ENCODE measurements at regions not wholly inside any gene's neighbourhood (a gene's known extent, or its start where the extent isn't known, plus 50 kb on each side); places are given as distances from the start of the nearest gene placed in this dataset.

DNA sequence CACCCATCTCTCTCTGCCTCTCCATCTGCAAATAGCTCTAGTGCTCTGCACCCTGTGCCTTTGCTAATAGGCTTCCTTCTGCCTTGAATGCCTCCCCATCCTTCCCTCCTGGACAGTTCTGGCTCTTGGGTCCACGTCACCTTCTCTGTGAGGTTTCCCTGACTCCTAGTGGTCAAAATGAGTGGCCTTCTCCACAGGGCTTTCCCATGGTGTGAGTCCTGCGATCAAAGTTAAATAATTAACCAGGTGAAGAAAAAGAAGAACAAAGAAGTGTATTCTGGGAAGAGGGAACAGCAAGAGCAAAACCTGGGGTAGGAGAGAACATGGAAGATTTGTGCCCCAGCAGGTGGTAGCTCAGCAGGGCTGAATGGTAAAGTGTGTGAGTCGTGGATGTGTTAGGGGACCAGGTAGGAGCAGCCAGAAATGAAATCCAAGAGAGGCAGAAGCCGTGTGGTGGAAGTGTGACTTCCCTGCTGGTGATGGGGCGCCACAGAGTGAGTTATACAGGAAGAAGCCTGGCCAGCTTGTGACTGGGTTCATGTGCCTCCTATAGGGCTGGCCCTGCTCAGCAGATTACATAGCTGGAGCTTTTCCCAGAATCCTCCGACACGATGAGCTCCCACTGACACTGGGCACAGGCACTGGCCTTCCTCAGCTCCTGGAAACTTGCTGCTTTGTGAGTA is 93.8 kb upstream of the LDAH start:
- DNase-seq (ENCODE audit: missing footprints) (no peak), ATAC-seq (peak; percentile 67)
- intact Hi-C loops (cut with DNase I), result no loop called here

DNA sequence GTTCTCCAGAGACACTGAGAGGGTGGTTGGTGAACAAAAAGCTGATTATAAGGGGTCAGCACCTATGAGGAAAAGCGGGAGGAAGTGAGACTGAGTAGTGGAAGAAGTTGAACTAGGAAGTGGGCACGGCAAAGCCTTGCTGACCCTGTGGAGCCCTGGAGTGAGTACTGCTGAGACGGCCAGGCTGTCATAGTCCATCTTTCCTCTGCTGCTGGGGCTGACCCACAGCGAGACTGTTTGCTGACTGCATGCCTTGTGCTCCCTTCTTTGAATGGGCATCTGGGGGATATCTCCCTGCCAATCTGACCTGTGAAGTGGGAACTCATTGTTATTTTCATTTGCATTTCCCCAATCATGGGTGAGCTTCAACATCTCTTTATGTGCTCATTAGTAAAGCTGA is 92.4 kb upstream of the LDAH start:
- DNase-seq (ENCODE audit: missing footprints), result no peak
- ATAC-seq, result no peak
- intact Hi-C loops (cut with DNase I), result no loop called here

DNA sequence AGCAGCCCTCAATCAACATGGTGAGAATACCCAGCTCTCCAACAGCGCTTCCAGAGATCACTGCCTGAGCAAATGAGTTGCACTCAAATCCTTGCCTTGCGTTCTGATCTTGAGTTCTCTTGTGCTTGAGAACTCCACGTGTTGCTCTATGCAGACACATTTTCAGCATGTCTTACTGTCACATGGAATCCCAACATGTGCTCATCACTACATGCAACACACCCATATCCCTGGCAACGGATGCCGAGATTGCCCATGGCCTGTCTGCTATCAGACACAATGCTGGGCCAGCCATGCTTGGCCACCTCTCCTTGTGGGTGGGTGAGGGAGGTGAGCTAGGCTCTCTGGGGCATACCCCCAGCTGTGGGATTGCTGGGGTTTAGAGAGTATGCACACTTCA is 91.9 kb upstream of the LDAH start:
- no peak for DNase-seq (ENCODE audit: missing footprints)
- intact Hi-C loops (cut with DNase I), result no loop called here
- no peak for ATAC-seq

DNA sequence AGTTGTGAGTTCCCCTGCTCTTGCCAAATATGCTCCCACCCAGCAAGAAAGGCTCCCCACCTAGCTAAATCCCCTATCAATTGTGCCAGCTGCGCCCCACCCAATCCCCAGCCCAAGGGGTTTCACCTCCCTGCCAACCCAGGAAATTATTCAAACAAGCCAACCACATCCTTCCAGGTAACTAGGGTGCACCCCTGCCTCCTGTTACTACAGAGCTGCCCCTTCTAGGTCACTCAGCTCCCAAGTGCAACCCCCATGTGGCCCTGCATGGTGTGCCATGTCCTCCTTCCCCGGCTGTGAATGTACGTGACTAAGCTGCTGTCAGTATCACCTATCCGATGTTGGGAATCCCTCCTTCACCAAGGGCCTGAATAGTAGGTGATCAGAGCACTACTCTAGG is 91.2 kb upstream of the LDAH start:
- no peak for ATAC-seq
- DNase-seq (ENCODE audit: missing footprints), result no peak
- intact Hi-C loops (cut with DNase I), result no loop called here

DNA sequence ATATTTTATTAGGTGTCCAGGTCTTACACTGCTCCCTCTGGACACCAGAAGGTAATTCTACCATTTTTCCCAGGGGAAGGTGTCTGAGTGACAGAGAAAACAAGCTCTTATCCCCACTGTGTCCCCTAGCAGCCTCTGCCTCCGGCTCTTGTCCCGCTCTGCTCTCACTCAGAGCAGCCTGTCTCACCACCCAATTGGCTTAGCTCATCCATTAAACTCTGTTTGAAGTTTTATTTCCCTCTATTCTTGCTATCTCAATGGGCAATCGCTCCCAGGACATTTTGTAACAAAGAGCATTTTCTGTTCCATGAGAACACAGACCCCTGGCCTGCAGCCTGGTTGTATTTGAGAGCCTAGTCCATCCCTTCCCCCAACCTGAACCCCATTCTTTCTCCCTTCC is 90.6 kb upstream of the LDAH start:
- DNase-seq (ENCODE audit: missing footprints) (no peak), ATAC-seq (no peak)
- intact Hi-C loops (cut with DNase I), result no loop called here

DNA sequence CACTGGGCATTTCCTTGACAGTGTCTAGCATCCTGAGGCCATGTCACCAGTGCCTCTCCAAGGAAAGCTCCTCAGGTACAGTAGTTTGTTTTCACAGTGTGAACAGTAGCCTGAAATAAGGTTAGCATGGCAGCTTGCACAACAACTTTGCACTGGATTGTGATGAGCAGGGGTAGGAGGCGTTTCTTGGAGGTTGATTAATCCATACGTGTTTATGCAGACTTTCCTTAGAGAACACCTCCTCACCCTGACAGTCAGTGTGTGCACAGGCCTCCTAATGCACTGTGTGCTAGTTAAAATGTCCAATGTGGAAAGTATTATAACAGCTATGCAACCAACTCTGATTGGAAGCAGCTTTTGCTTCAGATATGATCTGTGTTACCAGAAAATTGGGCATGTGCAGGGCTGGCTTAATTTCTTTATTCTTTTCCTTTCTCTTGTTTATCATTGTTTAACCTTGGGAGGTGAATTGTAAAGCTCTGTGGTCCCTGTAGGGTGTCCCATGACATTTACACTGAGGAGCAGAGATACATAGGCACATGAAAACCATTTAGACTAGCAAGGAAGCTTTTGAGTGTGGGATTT is 77.2 kb upstream of the LDAH start:
- ATAC-seq (no peak), DNase-seq (ENCODE audit: missing footprints) (no peak)
- intact Hi-C loops (cut with DNase I), result no loop called here

DNA sequence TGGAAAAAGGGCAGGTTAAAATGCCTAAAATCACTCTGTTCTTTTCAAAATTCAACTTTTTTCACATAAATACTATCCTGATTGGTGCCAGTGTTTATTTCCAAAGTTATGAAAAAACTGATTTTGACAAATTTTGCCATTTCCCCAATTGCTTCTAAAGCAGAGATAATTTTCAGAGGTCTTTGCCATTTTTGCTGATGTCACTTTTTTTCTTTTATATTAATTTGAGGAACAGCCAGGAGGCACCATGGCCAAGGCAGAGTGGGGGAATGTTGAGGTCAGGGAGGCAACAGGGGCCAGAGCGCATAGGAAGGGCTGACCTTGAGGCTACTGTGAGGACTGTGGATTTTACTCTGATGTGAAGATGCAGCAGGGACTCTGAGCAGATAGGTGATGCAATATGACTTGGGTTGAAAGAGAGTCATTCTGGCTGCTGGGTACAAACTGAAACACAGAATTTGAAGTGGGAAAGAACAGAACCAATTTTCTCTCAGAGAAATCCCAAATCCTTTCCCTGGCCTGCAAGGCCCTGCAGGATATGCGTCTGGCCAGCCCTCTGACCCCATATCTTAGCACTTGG is 75.1 kb upstream of the LDAH start:
- no peak for DNase-seq (ENCODE audit: missing footprints)
- intact Hi-C loops (cut with DNase I), result no loop called here
- no peak for ATAC-seq

DNA sequence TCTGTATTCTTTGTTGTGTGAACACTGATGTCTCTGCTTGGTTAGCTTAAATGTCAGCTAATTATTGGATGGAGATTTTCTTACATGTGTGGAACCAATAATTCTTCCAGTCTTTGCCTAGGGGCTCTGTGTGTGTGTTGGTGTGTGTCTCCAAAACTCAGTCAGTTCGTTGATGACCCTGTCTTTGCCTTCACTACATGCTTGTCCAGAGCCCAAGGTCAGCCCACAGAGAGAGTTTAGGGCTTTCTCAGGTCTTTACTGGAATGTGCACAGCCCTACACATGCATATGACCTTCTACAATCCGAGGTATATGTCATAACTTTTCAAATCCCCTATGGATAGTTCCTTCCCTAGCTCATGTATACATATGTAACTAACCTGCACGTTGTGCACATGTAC is 74.1 kb upstream of the LDAH start:
- intact Hi-C loops (cut with DNase I), result no loop called here
- DNase-seq (ENCODE audit: missing footprints), result no peak
- no peak for ATAC-seq

DNA sequence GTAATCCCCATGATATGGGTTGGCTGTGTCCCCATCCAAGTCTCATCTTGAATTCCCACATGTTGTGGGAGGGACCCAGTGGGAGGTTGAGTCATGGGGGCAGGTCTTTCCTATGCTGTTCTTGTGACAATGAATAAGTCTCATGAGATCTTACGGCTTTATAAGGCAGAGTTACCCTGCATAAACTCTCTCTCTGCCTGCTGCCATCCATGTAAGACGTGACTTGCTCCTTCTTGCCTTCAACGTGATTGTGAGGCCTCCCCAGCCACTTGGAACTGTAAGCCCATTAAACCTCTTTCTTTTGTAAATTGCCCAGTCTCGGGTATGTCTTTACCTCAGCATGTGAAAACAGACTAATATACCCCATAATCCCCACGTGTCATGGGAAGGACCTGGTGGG is 61.9 kb upstream of the LDAH start:
- intact Hi-C loops (cut with DNase I), result no loop called here
- ATAC-seq (no peak), DNase-seq (ENCODE audit: missing footprints) (no peak)

DNA sequence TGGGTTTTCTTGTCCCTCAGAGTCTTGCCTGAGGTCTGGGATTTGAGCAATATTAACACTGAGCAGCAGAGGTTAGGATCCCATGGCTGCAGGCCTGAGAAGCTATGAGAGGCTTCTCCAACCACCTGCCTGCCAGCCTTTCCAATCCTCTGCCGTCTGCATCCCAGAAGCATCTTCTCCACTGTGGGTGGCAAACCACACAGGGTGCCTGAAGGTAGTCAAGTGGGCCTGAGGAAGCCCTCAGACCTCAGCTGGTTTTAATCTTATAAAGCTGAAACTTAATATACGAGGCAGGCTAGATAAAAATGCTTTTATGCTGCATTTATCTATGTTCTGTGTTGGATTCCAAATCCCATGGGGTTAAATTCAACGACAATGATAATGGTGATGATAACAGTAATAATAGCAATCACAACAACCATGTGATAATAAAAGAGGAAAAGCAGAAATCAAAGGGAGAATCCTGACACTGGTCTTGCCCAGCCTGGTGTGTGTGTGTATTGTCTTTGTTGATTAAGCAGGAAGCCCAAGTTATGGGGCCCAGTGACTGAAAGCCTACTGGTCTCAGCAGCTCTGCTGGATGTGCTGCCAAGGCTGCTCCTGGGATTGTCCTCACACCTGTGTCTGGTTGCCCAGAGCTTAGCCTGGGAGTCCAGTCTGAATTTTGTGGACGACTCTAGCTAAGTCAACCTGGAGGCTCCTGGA is 59.7 kb upstream of the LDAH start:
- ATAC-seq (no peak), DNase-seq (ENCODE audit: missing footprints) (no peak)
- intact Hi-C loops (cut with DNase I), result no loop called here

DNA sequence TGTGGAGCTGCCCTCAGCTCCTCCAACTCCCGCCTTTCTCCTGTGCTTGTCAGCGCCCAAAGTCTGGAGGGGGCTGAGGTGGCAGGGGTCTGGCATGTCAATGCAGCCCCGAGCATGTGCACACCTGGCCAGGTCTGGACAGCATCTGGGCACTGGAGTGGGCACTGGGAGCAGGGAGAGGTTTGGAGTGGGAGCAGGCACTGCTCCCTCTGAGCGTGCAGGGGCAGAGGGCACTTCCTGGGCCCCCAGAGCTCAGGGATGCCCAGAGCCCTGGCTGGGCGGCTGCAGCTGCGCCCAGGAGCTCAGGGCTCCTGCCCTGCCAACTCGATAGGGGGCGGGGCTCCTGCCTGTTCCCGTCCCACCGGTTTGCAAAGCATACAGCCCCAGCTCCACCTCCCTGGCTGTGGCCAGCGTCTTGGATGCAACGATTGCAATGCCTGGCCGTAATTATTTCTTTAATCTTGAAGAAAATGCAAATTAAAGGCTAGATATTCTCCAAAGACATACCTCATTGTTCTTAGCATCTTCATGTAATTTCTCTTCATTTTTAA is 57.4 kb upstream of the LDAH start:
- DNase-seq (ENCODE audit: missing footprints), result no peak
- intact Hi-C loops (cut with DNase I), result no loop called here
- no peak for ATAC-seq

DNA sequence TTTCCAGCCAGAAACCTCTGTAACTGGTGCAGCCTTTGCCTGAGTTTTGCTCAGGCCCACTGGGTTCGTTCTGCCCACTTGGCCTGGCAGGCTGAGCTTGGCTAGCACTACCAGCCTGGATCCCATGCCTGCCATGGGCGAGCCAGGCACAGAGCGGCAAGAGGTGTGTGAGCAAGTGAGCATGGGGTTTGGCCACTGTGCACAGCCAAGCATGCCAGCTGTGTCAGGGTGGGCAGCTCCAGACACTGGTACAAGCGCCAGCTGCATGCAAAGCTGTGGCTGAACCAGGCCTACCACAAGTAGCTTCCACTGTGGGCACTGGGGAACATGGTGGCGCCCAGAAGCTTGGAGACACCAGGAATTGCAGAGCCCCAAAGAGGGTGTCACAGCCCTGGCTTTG is 56.3 kb upstream of the LDAH start:
- DNase-seq (ENCODE audit: missing footprints), result no peak
- no peak for ATAC-seq
- intact Hi-C loops (cut with DNase I), result no loop called here

DNA sequence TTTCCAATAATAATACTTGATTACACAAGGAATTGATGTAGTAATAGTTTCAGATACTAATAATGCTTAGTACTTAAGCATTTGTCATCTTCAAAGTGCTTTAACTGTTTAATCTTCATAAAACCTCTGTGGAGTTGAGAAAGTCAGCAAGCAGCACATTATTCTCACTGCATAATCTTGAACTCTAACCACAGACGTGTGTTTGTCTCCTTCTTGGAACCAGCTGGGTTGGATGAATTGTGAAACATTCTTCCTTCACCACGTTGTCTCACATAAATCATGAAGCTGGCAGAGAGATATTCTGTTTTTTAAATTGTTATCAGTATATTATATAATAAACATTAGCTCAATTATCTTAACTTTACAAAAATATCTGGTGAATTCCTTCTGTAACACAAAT is 55.1 kb upstream of the LDAH start:
- intact Hi-C loops (cut with DNase I), result no loop called here
- ATAC-seq, result no peak
- no peak for DNase-seq (ENCODE audit: missing footprints)
